ENCODE measurements at regions not wholly inside any gene's neighbourhood (a gene's known extent, or its start where the extent isn't known, plus 50 kb on each side); places are given as distances from the start of the nearest gene placed in this dataset.
"Not testable (repeated sequence)": the region's sequence is repeated elsewhere in the genome, so short reads cannot be mapped to it uniquely, and the experiment has no call there.

DNA sequence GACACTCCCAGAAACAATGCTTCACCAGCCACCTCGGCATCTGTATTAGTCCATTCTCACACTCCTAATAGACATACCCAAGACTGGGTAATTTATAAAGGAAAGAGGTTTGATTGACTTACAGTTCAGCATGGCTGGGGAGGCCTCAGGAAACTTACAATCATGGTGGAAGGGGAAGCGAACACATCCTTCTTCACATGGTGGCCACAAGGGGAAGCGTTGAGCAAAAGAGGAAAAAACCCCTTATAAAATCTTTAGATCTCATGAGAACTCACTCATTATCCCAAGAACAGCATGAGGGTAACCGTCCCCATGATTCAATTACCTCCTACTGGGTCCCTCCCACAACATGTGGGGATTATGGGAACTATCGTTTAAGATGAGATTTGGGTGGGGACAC lies 140.9 kb downstream of the LIG4 start:
- DNase-seq: not testable (repeated sequence)

DNA sequence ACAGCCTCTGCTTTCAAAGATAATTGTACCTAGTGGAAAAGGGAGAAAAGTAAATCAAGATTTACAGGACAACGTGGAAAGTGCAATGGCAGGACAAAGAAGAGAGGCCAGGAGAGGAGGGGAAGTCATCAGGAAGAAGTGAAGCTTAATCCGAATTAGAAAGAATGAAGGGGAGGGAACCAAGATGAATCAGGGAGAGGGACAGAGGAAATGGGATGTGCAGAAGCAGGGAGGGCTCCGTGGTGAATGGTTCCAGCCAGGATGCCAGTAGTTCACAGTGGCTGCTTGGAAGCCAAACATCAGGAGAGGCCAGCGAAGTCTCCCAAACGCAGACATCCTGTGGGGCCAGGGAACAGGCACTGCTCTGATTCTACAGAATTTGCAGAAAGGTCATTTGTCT lies 144.4 kb downstream of the LIG4 start:
- no peak for DNase-seq

DNA sequence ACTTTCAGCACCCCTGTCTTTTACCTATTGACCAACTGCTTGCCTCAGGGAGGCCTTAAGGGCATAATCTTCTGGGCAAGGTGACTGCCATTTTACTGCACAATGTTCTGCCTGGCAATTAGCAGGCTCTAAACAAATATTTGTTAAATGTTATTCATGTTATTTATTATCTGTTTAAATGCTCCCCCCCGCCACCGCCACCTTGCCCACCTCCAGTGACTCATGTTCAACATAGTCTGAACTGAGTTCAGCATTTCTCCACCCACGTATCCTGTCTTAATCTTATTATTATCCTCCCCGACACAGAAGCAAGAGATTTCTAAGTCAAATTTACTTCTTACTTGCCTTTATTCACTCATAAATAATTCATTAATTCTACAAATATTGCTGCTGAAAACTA lies 144.8 kb downstream of the LIG4 start:
- no peak for DNase-seq

DNA sequence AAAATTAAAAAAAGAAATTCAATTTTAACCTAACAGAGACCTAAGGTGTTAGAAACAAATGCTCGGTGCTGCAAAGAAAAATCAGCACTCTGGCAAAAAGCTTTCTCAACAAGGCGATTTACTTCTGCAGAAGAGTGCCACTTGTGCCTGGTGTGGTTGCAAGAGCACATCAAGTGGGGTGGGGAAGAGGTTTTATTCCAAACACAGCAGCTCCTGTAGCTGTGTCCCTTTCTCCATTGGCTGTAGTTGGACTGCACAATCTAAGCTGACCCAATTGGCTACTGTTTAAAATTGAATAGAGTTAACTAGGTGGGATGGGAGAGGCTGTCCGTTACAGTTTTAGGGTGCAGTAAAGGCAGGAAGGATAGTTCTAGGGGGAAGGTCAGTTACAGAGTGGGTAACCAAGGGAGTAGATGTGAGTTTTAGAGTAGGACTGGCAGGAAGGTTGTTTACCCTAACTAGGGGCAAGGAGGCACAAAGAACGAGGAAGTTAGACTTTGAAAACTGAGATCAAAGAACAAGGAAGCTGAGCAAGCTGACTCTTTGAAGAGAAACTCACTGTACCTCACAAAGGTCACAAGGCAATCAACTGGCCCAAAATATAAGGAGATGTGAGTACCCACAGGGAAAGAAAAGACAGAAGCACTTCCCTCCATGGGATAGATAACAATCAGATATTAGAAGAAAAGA lies 145.7 kb downstream of the LIG4 start:
- DNase-seq: no peak

DNA sequence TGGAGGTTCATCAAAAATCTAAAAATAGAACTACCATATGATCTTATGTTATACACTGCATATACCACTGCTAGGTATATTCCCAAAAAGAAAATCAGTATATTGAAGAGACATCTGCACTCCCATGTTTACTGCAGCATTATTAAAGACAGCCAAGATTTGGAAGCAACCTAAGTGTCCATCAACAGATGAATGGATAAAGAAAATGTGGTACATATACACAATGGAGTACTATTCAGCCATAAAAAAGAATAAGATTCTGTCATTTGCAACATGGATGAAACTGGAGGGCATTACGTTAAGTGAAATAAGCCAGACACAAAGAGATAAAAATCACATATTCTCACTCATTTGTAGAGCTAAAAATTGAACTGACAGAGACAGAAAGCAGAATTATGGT lies 151.0 kb downstream of the LIG4 start:
- DNase-seq: not testable (repeated sequence)

DNA sequence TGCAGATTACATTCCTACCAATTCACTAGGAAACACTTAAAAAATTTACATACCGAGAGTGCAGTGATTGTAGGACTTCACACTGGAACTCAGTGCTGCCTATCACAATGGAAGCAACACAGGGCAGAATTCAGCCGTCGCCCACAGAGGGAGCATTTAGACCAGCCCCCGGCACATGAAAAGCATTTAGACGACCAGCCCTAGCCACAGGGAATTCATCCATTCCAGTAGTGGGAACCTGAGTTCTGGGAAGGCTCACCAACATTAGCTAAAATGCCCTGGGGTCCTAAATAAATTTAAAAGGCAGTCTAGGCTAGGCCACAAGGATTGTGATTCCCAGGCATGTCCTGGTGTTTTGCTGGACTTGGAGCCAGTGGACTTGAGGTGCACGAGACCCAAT lies 155.2 kb downstream of the LIG4 start:
- DNase-seq: no peak

DNA sequence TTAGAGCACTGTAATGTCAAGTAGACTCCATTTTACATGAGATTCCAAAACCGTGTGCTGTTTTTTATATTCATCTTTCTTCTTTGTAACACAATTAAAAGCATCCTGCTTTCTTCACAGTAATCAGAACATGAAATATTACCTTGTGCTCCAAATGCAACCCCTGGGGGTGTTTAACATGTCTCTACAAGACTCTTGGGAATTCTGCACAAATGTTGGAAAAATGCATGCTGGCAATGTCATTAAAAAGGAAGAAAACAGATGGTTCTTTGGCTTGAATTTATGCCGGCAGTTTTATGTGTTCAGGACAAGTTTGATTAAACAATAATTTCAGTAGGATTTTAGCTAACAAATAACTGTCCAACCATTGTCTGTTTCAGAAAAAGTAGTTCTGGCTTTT lies 159.1 kb downstream of the LIG4 start:
- DNase-seq: no peak

DNA sequence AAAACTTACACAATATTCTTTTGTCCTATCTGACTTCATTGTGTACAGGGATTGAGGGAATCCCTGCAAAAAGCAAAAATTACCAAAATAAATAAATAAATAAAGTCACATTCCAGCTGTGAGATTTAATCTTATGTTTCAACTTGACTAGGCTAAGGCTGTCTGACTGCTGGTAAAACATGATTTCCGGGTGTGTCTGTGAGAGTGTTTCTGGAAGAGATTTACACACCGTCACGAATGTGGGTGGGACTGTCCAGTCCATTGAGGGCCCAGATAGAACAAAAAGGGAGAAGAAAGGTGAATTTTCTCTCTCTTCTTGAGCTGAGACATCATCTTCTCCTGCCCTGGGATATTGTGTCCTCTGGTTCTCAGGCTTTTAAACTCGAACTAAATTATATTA lies 166.1 kb downstream of the LIG4 start:
- no peak for DNase-seq

DNA sequence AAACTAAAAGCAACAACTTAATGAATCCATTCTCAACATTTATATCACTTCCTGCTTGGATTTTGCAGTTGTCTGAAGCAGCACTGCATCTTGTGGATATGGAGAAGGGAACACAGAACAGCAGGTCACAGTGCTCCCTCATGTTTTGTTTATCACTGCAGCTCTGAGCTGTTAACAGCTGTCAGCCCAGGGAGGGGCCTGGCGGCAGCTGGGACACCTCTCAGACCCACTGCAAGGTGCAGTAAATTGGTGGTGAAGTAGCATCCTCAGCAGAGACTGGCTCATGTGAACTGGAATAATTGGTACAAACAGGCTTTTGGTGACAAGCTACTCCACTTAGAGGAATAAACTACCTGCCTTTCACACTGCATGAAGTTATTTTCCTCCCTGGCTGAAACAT lies 170.4 kb downstream of the LIG4 start:
- DNase-seq: no peak

DNA sequence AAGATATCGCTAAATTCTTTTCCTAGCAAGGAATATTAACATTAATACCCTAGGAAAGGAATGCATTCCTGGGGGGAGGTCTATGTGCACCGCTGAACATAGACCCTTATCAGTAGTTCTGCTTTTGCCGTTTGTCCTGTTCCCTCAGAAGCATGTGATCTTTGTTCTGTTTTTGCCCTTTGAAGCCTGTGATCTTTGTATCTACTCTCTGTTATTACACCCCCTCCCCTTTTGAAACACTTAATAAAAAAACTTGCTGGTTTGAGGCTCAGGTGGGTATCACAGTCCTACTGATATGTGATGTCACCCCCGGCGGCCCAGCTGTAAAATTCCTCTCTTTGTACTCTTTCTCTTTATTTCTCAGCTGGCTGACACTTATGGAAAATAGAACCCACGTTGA lies 172.5 kb downstream of the LIG4 start:
- DNase-seq: not testable (repeated sequence)

DNA sequence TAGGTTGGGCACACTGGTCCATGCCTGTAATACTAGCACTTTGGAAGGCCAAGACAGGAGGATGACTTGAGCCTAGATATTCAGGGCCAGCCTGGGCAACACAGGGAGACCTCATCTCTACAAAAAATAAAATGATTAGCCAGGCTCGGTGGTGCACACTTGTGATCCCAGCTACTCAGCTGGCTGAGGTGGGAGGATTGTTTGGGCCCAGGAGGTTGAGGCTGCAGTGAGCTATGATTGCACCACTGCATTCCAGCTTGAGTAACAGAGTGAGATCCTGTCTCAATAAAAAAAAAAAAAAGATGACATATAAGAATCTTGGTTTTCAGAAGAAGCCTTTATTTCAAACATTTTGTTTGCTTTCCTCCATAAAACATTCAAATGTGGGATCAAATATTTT lies 178.0 kb downstream of the LIG4 start:
- DNase-seq: no peak

DNA sequence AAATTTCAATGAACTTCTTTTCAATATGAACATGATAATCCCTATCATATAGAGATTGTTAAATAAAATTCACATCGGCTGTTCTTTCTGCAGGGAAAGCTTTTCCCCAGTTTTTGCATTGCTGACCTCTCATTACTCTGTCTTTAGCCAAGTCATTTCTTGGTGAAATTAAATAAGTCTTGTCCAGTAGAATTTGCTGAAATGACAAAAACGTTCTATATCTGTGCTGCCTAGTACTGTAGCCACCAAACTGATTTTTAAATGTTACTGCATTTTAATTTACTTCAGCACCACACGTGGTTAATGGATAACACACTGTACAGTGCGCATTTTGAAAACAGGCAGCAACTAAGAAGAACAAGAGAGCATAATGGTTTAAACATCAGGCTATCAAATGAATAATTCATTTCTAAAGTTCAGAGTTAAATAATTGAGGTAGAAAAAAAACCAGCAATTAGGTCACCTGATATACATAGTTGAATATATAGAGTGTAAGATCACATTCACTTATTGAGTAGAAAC lies 178.9 kb downstream of the LIG4 start:
- DNase-seq: no peak

DNA sequence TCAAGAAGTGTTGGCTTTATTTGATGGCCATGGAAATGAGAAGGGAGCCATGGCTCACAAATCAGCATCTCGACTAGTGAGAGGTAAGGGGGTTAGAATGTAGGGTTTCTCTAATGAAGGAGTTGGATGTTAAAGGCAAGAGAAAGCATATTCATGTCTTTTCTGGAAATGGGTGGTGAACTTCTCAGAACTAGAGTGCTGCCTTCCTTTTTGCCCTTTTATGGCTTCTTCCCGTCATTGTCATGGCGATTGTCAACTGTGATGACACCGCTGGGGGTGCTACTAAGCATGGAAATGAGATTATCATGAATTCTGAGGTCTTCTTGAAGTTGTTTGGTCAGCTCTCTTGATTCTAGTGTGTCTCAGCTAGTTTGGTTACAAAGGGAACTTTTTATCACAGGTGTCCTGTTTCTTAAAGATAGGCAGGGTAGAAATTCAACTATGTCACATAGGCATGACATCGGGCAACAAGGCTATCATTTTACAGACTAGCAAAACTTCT lies 180.4 kb downstream of the LIG4 start:
- DNase-seq: no peak

DNA sequence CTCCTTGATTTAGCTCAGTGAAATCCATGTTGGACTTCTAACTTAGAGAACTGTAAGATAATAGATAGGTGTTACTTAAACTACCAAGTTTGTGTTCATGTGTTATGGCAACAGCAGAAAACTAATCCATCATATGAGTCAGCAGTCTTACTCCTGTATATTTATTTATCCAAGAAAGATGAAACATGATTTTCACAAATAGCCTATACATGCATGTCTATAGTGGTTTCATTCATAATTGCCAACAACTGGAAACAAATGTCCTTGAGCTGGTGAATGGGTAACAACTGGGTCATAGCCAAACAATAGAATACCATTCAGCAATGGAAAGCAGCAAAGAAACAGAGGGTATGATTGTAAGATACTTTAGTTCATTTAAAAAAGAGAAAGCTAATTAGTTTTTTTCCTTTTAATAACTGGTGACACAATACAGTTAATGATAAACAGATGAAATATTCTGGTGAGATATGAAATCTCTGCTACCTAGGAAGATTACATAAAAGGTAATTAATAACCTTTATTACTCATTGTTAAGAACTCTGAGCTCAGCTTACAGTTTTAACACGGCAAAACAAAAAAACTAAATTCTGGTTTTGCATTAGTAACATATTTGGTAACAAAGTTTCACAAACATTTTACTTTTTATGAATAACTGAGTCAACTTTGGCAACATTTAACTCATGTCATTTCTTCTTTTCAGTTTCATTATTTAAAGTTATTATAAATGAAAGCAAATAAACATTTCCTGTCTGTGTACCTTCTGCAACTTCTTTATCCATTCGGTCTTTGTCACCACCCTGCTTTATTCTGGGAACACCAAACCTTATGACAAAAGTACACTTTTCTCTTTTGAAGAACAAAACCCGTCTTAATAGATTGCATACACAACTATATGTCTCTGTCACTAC lies 181.3 kb downstream of the LIG4 start:
- DNase-seq: no peak

DNA sequence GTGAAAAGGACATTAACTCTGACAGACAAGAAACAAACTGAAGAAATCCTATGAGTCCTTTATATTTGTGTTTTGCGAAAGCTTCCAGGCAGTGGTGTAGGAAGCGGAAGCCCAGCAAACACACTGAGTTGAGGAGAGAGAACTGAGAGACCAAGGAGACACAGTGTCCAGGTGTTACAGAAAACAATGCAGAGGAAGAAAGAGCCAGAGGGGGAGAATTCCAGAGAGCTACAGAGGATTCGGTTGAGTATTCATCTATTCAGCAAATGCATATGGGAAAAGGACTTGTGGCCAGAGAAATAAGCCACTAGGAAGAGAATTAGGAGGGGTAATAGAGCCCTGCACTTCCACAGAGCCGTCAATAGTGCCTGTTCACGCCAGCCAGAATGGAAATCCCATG lies 183.5 kb downstream of the LIG4 start:
- DNase-seq: no peak

DNA sequence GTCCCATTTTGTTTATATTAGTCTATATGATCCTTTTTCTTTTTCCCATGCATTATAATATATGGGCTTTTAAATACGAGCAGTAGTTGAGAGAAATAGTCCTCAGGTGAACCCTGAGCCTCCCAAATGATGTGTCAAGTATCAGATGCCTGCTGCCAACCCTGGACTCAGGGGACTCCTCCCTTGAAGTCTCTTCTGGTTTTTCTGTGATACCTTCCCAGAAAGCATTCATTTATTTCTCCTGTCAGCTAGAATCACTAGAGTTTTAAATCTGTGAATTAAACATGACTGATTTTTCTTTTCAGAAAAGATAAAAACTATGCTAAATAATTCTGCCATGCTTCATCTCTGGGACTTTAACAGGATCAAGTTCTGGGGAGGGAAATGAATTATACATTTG lies 184.6 kb downstream of the LIG4 start:
- no peak for DNase-seq

DNA sequence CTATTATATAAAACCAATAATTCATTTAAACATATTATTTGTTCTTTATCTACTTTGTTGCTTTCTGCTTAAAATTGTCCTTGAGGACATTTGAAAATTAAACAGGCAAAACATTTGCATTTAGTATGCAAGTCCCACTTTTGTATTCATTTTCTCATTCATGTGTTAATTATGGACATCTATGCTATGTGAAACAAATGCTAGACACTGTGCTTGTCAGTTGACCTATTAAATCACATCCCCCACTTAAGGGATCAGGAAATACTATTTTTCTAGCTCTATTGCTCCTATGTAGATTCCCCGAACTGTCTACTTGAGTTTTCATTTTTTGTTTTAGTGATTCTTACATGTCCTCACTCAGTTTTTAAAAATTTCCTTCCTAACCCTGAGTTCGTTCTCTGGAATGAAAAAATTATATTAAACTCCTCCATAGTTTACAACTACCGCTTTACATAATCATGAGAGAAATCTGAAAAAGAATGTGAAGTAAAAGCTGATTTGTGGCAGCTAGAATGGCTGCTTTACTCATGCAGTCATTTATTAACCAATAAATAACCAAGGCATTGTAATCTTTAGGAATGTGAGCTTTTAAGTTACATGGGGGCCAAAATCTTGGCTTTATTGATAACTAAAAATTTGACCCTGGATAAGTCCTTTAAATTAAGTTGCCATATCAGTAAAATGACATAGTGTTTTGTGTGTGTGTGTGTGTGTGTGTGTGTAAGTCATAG lies 188.5 kb downstream of the LIG4 start:
- no peak for DNase-seq

DNA sequence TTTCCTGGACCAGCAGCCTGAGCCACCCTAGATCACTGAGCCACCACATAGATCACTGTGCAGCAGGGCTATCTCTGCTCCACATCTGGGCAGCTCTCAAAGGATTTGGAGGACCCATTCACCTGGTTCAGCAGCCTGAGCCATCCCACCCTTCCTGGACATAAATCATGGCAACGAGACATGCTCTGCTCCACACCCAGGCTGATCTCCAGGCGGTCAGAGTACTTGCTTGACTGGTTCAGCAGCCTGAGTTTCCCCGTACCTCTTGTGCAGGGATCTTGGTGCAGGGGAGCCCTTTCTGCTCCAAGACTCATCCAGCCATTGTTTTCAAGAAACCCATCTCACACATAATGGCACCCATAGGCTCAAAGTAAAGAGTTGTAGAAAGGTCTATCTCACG lies 195.3 kb downstream of the LIG4 start:
- DNase-seq: no peak

DNA sequence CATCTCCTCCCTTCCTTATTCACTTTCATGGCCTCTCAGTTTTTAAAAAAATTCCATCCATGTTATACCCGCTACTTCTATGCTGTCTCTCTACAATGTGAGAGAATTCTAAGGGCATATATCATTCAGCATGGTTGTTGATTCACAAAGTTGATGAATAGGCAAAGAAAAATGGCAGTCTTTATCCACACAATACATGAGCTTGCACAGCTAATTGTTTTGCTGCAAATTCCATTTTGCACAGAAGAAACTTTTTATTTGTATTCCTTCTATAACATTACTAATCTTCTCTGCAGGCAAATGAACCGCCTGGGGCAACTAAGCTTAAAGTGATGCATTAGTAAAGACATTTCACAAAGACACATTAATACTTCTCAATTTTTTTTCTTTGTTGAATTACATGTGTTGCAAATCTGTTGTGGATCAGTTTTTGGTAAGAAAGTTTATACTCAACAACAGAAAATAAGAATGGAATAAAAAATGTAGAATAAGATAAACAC lies 196.9 kb downstream of the LIG4 start:
- no peak for DNase-seq

DNA sequence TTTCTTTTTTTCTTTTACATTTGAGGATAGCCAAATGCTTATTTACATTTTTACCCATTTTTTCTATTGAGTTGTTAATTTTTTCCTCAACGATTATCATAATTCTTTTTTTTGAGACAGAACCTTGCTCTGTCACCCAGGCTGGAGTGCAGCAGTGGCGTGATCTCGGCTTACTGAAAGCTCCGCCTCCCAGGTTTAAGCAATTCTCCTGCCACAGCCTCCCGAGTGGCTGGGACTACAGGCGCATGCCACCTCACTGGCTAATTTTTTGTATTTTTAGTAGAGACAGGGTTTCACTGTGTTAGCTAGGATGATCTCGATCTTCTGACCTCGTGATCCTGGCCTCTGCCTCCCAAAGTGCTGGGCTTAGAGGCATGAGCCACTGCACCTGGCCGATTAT lies 208.7 kb downstream of the LIG4 start:
- DNase-seq: no peak

DNA sequence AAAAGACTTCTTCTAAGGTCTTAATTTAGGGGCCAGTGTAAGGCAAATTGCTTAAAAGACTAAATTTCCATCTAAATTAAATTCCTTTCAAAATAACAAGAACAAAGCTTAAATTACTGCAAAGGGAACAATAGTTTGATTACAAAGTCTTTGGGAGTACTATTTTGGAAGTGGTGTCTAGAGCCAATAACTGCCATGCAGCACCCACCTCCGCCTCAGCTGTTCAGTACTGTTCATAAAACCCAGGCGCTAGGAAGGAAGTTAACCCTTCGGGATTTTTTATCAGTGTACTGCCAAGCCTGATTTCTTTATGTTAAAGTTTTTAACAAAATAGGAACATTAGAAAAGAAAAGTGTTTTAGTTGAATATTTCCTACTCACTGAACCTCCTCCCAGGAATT lies 210.1 kb downstream of the LIG4 start:
- no peak for DNase-seq

DNA sequence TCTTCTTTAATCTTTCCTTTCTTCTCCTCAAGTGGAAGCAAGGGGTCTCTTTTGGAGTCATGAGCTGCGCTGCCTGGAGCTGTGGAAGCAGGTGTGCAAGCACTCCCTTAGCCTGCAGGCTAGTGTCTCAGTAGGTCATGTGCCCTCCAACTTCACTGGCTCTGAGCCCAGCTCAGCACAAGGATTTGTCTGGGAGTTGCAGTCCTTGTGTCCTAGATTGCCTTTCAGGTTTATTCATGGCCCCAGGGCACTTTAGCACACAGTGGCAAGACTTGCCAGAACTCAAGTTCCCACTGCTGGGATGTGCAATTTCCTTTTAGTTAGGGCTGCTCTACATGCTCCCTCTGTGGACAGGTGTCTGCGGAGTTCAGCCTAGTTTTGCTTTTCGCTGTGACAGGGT lies 211.7 kb downstream of the LIG4 start:
- DNase-seq: no peak

DNA sequence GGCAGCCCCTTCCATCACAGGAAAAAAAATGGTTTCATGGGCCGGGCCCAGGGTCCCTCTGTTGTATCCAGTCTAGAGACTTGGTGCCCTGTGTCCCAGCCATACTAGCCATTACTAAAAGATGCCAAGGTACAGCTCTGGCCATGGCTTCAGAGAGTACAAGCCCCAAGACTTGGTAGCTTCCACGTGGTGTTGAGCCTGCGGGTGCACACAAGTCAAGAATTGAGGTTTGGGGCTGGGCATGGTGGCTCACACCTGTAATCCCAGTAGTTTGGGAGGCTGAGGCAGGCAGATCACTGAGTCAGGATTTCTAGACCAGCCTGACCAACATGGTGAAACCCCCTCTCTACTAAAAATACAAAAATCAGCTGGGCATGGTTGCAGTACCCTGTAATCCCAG lies 214.3 kb downstream of the LIG4 start:
- no peak for DNase-seq

Measured in NCI-H2107 (cell line).